ENCODE measurements at regions not wholly inside any gene's neighbourhood (a gene's known extent, or its start where the extent isn't known, plus 50 kb on each side); places are given as distances from the start of the nearest gene placed in this dataset.
"Not testable (repeated sequence)": the region's sequence is repeated elsewhere in the genome, so short reads cannot be mapped to it uniquely, and the experiment has no call there.

DNA sequence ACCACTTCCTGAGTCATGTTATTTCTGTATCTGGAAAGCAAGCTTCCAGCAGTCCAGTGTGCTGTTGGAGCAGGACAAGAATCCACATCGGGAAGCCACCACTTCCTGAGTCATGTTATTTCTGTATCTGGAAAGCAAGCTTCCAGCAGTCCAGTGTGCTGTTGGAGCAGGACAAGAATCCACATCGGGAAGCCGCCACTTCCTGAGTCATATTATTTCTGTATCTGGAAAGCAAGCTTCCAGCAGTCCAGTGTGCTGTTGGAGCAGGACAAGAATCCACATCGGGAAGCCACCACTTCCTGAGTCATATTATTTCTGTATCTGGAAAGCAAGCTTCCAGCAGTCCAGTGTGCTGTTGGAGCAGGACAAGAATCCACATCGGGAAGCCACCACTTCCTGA is 170.2 kb upstream of the EXOC2 start:
- not testable (repeated sequence) for TF ChIP-seq CTCF, POLR2A (IDR thresholded peaks at IDR 0.05)
